HL-60 (cell line): ENCODE measurements at regions not wholly inside any gene's neighbourhood (a gene's known extent, or its start where the extent isn't known, plus 50 kb on each side); places are given as distances from the start of the nearest gene placed in this dataset.

Experiments used
- DNase-seq, 2 experiments: peaks; one replicate each; pipeline ENCODE4 v3.0.0-alpha.2; 2010 to 2020; ENCODE audit warnings: low read depth in 1 of 2, low spot score in 1 of 2
- H3K27ac ChIP-seq: fragments of 250-450 bp; sonication (Bioruptor Pico); replicated peaks from 2 replicates; pipeline ENCODE4 v1.5.1; 2020; ENCODE audit warnings: mild to moderate bottlenecking, moderate library complexity
- H3K27me3 ChIP-seq: fragments of 250-450 bp; sonication (Bioruptor Pico); 2 replicates; pipeline ENCODE4 v1.5.1; 2021; ENCODE audit warnings: mild to moderate bottlenecking, moderate library complexity; ENCODE audit not compliant: insufficient read depth, poor library complexity, severe bottlenecking
- H3K4me3 ChIP-seq: replicated peaks from 2 replicates; pipeline ENCODE4 v1.5.1; 2011; ENCODE audit warnings: mild to moderate bottlenecking, control low read depth, low read length; ENCODE audit not compliant: insufficient read depth
- GABPA ChIP-seq: IDR thresholded peaks from 2 replicates; pipeline ENCODE4 v1.6.1; 2012; ENCODE audit warnings: low read depth
- POLR2AphosphoS5 ChIP-seq: IDR thresholded peaks from 2 replicates; pipeline ENCODE4 v1.6.1; 2012; ENCODE audit warnings: low read depth
- SPI1 ChIP-seq: IDR thresholded peaks from 2 replicates; pipeline ENCODE4 v1.6.1; 2012; ENCODE audit warnings: low read depth, mild to moderate bottlenecking, borderline replicate concordance
- TF ChIP-seq, protein P1 (sequence below): IDR thresholded peaks from 2 replicates; pipeline ENCODE4 v1.6.1; 2012; ENCODE audit warnings: low read depth; ENCODE audit not compliant: insufficient replicate concordance
- TF ChIP-seq, protein P2 (sequence below): IDR thresholded peaks from one replicate; pipeline ENCODE4 v1.5.1; 2011; ENCODE audit warnings: low read length, control low read depth, inconsistent platforms; ENCODE audit not compliant: insufficient read depth

DNA sequence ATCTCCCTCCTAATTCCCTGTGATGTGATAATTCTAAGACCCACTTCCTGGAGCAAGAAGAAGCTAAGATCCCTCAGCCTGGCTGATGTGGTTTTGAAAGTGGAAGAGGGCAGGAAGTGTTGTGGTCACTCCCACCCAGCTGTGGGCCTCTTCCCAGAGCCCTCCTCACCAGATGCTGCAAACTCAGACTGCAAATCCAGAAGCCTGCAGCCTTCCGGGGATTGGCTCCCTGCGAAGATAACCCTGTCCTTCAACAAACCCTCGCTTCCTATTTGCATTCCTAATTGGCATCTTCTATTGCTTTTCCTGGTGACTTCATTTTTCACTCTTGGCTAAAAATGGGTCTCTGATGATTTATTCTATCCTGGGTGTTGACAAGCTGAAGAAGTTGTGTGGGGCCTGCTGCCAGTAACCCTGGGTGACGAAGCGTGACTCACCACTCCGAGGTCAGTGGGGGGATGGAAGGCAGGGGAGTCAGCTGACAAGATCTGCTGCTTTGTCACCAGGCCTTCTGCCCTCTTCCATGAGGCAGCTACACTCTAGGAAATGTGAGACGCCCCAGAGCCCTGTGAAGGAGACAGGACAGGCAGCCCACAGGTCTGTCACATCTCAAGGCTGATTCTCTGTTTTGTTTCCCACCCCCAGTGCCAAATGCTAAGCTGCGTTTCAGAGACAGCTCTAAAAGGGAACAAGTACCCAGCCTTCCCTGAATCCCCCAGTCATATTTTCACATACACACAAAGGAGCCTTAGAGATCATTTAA lies 99.7 kb upstream of the LIPC start:
- DNase-seq = peak; percentile 97
- Histone ChIP-seq H3K4me3 (0 out of 2 replicates have a peak overlapping the region, but pooled peaks have one; percentile 3), H3K27ac (peak overlapping the region; percentile 94), H3K27me3 (no peaks in the 10 kb centered on the region)
- TF ChIP-seq POLR2AphosphoS5 = peak; percentile 81
- TF ChIP-seq, protein P1, sequence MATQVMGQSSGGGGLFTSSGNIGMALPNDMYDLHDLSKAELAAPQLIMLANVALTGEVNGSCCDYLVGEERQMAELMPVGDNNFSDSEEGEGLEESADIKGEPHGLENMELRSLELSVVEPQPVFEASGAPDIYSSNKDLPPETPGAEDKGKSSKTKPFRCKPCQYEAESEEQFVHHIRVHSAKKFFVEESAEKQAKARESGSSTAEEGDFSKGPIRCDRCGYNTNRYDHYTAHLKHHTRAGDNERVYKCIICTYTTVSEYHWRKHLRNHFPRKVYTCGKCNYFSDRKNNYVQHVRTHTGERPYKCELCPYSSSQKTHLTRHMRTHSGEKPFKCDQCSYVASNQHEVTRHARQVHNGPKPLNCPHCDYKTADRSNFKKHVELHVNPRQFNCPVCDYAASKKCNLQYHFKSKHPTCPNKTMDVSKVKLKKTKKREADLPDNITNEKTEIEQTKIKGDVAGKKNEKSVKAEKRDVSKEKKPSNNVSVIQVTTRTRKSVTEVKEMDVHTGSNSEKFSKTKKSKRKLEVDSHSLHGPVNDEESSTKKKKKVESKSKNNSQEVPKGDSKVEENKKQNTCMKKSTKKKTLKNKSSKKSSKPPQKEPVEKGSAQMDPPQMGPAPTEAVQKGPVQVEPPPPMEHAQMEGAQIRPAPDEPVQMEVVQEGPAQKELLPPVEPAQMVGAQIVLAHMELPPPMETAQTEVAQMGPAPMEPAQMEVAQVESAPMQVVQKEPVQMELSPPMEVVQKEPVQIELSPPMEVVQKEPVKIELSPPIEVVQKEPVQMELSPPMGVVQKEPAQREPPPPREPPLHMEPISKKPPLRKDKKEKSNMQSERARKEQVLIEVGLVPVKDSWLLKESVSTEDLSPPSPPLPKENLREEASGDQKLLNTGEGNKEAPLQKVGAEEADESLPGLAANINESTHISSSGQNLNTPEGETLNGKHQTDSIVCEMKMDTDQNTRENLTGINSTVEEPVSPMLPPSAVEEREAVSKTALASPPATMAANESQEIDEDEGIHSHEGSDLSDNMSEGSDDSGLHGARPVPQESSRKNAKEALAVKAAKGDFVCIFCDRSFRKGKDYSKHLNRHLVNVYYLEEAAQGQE = no peak
- no peak for TF ChIP-seq SPI1
- TF ChIP-seq GABPA = 0 out of 2 replicates have a peak, but pooled peaks have one; percentile 20
- TF ChIP-seq, protein P2, sequence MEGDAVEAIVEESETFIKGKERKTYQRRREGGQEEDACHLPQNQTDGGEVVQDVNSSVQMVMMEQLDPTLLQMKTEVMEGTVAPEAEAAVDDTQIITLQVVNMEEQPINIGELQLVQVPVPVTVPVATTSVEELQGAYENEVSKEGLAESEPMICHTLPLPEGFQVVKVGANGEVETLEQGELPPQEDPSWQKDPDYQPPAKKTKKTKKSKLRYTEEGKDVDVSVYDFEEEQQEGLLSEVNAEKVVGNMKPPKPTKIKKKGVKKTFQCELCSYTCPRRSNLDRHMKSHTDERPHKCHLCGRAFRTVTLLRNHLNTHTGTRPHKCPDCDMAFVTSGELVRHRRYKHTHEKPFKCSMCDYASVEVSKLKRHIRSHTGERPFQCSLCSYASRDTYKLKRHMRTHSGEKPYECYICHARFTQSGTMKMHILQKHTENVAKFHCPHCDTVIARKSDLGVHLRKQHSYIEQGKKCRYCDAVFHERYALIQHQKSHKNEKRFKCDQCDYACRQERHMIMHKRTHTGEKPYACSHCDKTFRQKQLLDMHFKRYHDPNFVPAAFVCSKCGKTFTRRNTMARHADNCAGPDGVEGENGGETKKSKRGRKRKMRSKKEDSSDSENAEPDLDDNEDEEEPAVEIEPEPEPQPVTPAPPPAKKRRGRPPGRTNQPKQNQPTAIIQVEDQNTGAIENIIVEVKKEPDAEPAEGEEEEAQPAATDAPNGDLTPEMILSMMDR = no peak

DNA sequence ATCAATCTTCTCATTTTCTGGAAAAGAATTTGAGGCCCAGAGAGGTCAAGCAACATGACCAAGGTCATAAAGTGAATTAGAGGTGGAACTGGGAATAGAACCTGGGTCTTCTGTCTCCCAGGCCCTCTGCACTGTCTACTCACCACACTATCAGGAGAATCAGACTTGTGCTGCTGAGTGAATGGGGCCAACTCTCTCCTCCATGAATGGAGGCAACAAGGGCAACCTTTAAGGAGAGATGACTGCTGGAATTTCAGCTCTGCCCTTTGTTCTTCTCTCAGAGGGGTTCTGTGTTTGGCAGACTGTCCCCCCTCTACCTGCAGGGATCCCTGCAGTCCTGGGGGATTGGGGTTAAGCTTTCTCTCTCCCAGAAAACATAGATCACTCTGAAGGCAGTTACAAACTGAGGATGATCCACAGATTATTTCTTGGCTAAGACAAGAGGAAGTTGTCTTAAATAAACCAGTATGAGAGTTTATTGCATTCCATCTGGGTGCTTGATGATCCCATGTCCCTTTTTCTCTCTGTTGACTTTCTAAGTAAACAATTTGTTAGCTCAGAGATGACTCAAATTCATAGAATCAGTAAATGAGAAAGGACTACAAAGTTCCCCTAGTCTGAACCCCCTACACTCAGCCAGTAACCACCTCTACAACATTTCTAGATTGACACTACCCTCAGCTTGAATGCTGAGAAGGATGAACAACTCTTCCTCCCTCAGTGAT lies 99.0 kb upstream of the LIPC start:
- Histone ChIP-seq H3K27me3 (no peaks in the 10 kb centered on the region), H3K27ac (peak overlapping the region; percentile 94), H3K4me3 (no peak overlapping the region)
- TF ChIP-seq GABPA (no peak), SPI1 (no peak; the same call in 1 of the 2 replicates), POLR2AphosphoS5 (no peak)
- TF ChIP-seq, protein P2 = no peak
- TF ChIP-seq, protein P1 = no peak
- peak in 1 of 2 experiments; percentile 12 for DNase-seq

DNA sequence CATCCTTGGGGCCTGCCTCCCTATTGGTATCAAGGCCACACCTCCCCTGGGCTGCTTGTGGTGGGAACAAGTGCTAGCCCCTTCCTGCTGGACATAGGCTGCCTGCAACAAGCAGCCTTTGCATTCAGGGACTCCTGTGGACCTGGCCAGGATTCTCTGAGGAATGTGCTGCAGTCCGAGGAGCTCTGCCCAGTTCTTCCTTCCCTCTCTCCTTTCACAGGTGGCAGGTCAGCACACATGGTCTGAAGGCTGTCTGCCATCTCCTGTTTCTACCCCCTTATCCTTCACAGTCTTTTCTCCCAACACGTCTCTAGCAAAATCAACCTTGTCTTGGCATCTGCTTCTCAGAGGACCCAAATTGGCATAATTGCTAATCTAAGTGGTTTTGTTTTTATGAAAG lies 97.0 kb upstream of the LIPC start:
- Histone ChIP-seq H3K27ac (no peak overlapping the region), H3K27me3 (no peaks in the 10 kb centered on the region), H3K4me3 (no peak overlapping the region)
- no peak for DNase-seq
- TF ChIP-seq GABPA (no peak), SPI1 (no peak), POLR2AphosphoS5 (no peak)
- TF ChIP-seq, protein P2 = no peak
- TF ChIP-seq, protein P1 = no peak
